Small intestine (tissue), 7 donors: ENCODE measurements at regions not wholly inside any gene's neighbourhood (a gene's known extent, or its start where the extent isn't known, plus 50 kb on each side); places are given as distances from the start of the nearest gene placed in this dataset.

ENCODE experiments used
- DNase-seq, 2 donors: peaks; one replicate each; pipeline versions ENCODE4 v3.0.0 to v3.0.0-alpha.2; 2013
- FAIRE-seq: peaks from 2 replicates; lab custom pipeline; 2012; peaks lifted over from hg19 to GRCh38; lab: Jason Lieb, UNC
- H3K27ac ChIP-seq, 3 donors: one replicate each; pipeline ENCODE4 v1.5.1; 2013; ENCODE audit warnings: low read length in 2 of 3, mild to moderate bottlenecking in 2 of 3, control low read depth in 1 of 3, inconsistent platforms in 1 of 3, low read depth in 1 of 3, moderate library complexity in 1 of 3
- H3K27me3 ChIP-seq, 3 donors: one replicate each; pipeline ENCODE4 v1.6.1; 2013; ENCODE audit warnings: low read length in 3 of 3, inconsistent platforms in 1 of 3; ENCODE audit not compliant: control insufficient read depth in 3 of 3, insufficient read depth in 3 of 3
- H3K36me3 ChIP-seq, 3 donors: one replicate each; pipeline ENCODE4 v1.6.1; 2013; ENCODE audit warnings: low read length in 3 of 3, inconsistent platforms in 1 of 3, low read depth in 1 of 3, mild to moderate bottlenecking in 1 of 3, moderate library complexity in 1 of 3; ENCODE audit not compliant: control insufficient read depth in 3 of 3, insufficient read depth in 2 of 3
- H3K4me1 ChIP-seq, 3 donors: one replicate each; pipeline ENCODE4 v1.6.1; 2013; ENCODE audit warnings: low read length in 2 of 3, inconsistent platforms in 1 of 3, low read depth in 1 of 3, mild to moderate bottlenecking in 1 of 3, moderate library complexity in 1 of 3; ENCODE audit not compliant: control insufficient read depth in 3 of 3, insufficient read depth in 2 of 3
- H3K4me3 ChIP-seq, 3 donors: one replicate each; pipeline ENCODE4 v1.5.1; 2013; ENCODE audit warnings: low read length in 3 of 3, control low read depth in 1 of 3, inconsistent platforms in 1 of 3, low read depth in 1 of 3, mild to moderate bottlenecking in 1 of 3, moderate library complexity in 1 of 3
- H3K9me3 ChIP-seq, 2 donors: one replicate each; pipeline ENCODE4 v1.6.1; 2013; ENCODE audit warnings: low read depth in 1 of 2, low read length in 1 of 2; ENCODE audit not compliant: control insufficient read depth in 2 of 2, insufficient read depth in 1 of 2
- WGBS, 3 donors: extraction: QIAGEN DNeasy Blood & Tissue Kit; methylation state at CpG; one replicate each; pipeline ENCODE4 v1.1.7; 2013; 5-methylcytosine and 5-hydroxymethylcytosine counted together
- donor health status: healthy with polysubstance abuse.
- donor health status: control.
- donor health status: control.
- donor health status: Bipolar disorder and iron deficiency.
- donor health status: healthy.

DNA sequence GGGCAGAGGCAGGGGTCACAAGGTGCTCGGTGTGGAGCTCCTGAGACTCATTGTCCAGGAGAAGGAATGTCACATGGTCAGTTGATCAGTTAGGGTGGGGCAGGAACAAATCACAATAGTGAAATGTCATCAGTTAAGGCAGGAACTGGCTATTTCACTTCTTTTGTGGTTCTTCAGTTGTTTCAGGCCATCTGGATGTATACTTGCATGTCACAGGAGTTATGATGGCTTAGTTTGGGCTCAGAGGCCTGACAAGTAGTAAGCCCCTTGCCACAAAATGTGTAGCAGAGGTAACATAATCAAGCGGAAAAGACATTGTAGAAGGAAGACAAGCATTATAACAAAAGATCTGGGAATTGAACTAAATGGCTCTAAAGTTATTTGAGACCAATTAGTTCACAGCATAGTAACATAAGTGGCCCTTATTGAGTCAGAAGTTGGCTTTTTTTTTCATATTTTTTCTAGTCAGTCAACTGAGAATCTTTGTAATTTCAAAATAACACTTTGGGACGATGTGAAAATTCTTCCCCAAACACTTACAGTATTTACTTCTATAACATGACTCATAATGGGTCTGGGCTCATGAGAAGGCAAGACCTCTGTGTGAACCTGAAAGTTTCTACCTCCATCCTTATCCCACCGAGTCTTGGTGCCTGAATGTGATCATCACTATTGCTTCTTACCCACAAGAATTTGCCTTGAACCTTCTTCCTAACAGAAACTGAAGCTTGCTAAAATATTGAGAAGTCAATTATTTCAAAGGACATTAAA is 137.0 kb upstream of the DPT start:
- DNase-seq (no peak), FAIRE-seq (no peak)
- Histone ChIP-seq H3K27me3 (no peaks in the 10 kb centered on the region), H3K36me3 (no peaks in the 10 kb centered on the region), H3K4me3 (no peak overlapping the region), H3K9me3 (peaks cover 2 to 6% of the 10 kb centered on the region in 2 donors), H3K27ac (no peak overlapping the region), H3K4me1 (peaks cover 0 to 9% (median 0%) of the 10 kb centered on the region in 3 donors)
- WGBS, 3 donors = 81 to 88% (median 86%) methylated on average over 4 of the region's 4 CpGs

GRCh38 chr1:168867941-168868634 is 139.1 kb upstream of the DPT start:
- 54 to 63% (median 62%) methylated on average over 4 of the region's 4 CpGs for WGBS, 3 donors
- Histone ChIP-seq H3K9me3 (peaks cover 2 to 6% of the 10 kb centered on the region in 2 donors), H3K36me3 (no peaks in the 10 kb centered on the region), H3K4me3 (no peak overlapping the region), H3K27ac (no peak overlapping the region), H3K4me1 (no peaks in the 10 kb centered on the region), H3K27me3 (no peaks in the 10 kb centered on the region)
- DNase-seq (no peak), FAIRE-seq (no peak)

DNA sequence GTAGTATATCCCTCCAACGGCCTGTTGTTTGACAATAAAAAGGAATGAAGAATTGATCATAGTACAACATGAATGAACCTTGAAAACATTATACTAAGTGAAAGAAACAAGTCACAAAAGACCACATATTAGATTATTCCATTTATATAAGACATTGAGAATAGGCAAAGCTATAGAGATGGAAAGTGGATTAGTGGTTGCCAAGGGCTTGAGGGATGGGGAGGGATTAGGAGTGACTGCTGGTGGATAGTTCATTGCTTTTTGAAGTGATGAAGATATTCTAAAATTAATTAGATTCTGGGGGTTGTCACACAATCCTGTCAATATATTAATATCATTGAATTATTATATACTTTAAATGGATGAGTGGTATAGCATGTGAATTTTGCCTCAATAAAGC is 142.5 kb upstream of the DPT start:
- Histone ChIP-seq H3K36me3 (no peaks in the 10 kb centered on the region), H3K27me3 (no peaks in the 10 kb centered on the region), H3K4me3 (no peak overlapping the region), H3K9me3 (no peaks in the 10 kb centered on the region), H3K4me1 (no peaks in the 10 kb centered on the region), H3K27ac (no peak overlapping the region)
- DNase-seq (no peak), FAIRE-seq (no peak)
- WGBS, 3 donors = 74 to 84% (median 81%) methylated on average over 1 of the region's 1 CpG

- H3K4me3 ChIP-seq = no peak overlapping the region
- H3K27me3 ChIP-seq = no peaks in the 10 kb centered on the region
- H3K36me3 ChIP-seq = no peaks in the 10 kb centered on the region
- DNase-seq (no peak), FAIRE-seq (no peak)
- H3K9me3 ChIP-seq = no peaks in the 10 kb centered on the region
- no peak overlapping the region for H3K27ac ChIP-seq
- no peaks in the 10 kb centered on the region for H3K4me1 ChIP-seq
- WGBS, 3 donors = 76 to 92% (median 83%) methylated on average over 1 of the region's 1 CpG
These were observed 146.8 kb upstream of the DPT start for GRCh38 chr1:168875831-168876230.

DNA sequence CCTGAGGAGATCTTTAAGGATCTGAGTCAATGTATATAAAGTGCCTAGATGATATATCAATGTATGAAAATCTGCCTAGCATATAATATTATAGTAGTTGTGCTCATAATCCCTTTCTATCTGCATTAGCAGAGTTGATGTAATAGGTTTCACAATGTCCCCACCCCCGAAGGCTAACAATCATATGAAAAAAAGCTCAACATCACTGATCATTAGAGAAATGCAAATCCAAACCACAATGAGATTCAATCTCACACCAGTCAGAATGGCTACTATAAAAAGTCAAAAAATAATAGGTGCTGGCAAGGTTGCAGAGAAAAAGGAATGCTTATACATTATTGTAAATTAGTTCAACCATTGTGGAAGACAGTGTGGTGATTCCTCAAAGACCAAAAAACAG is 147.8 kb upstream of the DPT start:
- no peak overlapping the region for H3K4me3 ChIP-seq
- DNase-seq (no peak), FAIRE-seq (no peak)
- no peaks in the 10 kb centered on the region for H3K4me1 ChIP-seq
- 70 to 94% (median 84%) methylated on average over 1 of the region's 1 CpG for WGBS, 3 donors
- H3K9me3 ChIP-seq = no peaks in the 10 kb centered on the region
- H3K36me3 ChIP-seq = no peaks in the 10 kb centered on the region
- H3K27me3 ChIP-seq = no peaks in the 10 kb centered on the region
- no peak overlapping the region for H3K27ac ChIP-seq

GRCh38 chr1:168879896-168880734 is 151.1 kb upstream of the DPT start:
- Histone ChIP-seq H3K4me3 (no peak overlapping the region), H3K36me3 (no peaks in the 10 kb centered on the region), H3K9me3 (no peaks in the 10 kb centered on the region), H3K4me1 (no peaks in the 10 kb centered on the region), H3K27me3 (no peaks in the 10 kb centered on the region), H3K27ac (no peak overlapping the region)
- FAIRE-seq (no peak), DNase-seq (peak in 1 of 2 donors; percentile 43)
- WGBS, 3 donors = 52 to 62% (median 59%) methylated on average over 10 of the region's 10 CpGs

DNA sequence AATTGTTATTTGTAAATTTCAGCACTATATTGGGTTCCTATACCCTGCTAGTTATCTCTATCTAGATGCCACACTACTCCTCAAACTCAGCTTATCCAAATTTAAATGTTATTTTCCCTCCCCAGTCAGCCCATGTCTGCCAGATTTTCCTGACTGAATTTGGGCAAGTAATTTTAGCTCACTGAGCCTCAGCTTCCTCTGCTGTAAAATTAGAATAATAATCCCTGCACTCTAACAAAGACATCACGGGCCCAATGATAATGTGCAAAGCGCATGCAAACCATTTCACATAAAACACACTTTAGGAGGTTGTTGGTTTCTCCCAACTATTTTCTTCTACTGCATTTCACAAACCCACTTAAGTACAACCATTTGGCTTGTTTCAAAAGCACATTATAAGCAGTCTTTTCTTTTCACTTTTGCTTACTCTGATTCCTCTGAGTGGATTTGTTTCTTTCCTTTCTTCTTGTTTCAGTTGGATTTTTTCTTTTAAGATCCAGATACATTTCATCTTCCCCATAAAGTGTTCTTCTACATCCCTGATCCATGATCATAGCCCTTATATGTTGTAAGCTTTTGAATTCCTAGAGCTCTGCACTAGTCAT is 152.8 kb upstream of the DPT start:
- Histone ChIP-seq H3K27ac (no peak overlapping the region), H3K4me3 (no peak overlapping the region), H3K4me1 (no peaks in the 10 kb centered on the region), H3K9me3 (no peaks in the 10 kb centered on the region), H3K36me3 (no peaks in the 10 kb centered on the region), H3K27me3 (no peaks in the 10 kb centered on the region)
- DNase-seq (no peak), FAIRE-seq (no peak)
- WGBS, 3 donors = 89 to 98% (median 93%) methylated on average over 2 of the region's 2 CpGs

GRCh38 chr1:168887381-168887780 is 158.4 kb upstream of the DPT start:
- Histone ChIP-seq H3K9me3 (peaks cover 0 to 10% of the 10 kb centered on the region in 2 donors), H3K4me1 (no peaks in the 10 kb centered on the region), H3K36me3 (no peaks in the 10 kb centered on the region), H3K27me3 (no peaks in the 10 kb centered on the region), H3K27ac (no peak overlapping the region), H3K4me3 (no peak overlapping the region)
- WGBS, 3 donors = 70 to 85% (median 85%) methylated on average over 4 of the region's 4 CpGs
- FAIRE-seq = no peak
- no peak for DNase-seq
